Liver (tissue), 8 donors: ENCODE measurements at regions not wholly inside any gene's neighbourhood (a gene's known extent, or its start where the extent isn't known, plus 50 kb on each side); places are given as distances from the start of the nearest gene placed in this dataset.

ENCODE experiments used
- DNase-seq: peaks from one replicate; pipeline ENCODE4 v3.0.0-alpha.2; 2017; ENCODE audit warnings: low spot score
- H3K27ac ChIP-seq, 2 donors: one replicate each; pipeline ENCODE4 v1.7.0; 2013; ENCODE audit warnings: inconsistent platforms in 2 of 2, low read length in 2 of 2, control low read depth in 1 of 2, low read depth in 1 of 2, mild to moderate bottlenecking in 1 of 2
- H3K27me3 ChIP-seq, 4 donors: one replicate each; pipeline versions ENCODE4 v1.6.1 to v1.7.0; 2013; ENCODE audit warnings: low read length in 3 of 4, inconsistent platforms in 1 of 4, mild to moderate bottlenecking in 1 of 4, moderate library complexity in 1 of 4; ENCODE audit not compliant: control insufficient read depth in 4 of 4, insufficient read depth in 4 of 4
- H3K36me3 ChIP-seq, 4 donors: one replicate each; pipeline versions ENCODE4 v1.6.1 to v1.7.0; 2013; ENCODE audit warnings: low read length in 3 of 4, mild to moderate bottlenecking in 3 of 4, low read depth in 1 of 4, moderate library complexity in 1 of 4; ENCODE audit not compliant: control insufficient read depth in 4 of 4, insufficient read depth in 3 of 4
- H3K4me1 ChIP-seq, 4 donors: one replicate each; pipeline versions ENCODE4 v1.6.1 to v1.7.0; 2013; ENCODE audit warnings: low read length in 3 of 4, mild to moderate bottlenecking in 3 of 4, moderate library complexity in 1 of 4; ENCODE audit not compliant: control insufficient read depth in 4 of 4, insufficient read depth in 4 of 4
- H3K4me3 ChIP-seq, 3 donors: one replicate each; pipeline versions ENCODE4 v1.6.1 to v1.7.0; 2013; ENCODE audit warnings: low read length in 3 of 3, control low read depth in 1 of 3, low read depth in 1 of 3, mild to moderate bottlenecking in 1 of 3
- H3K9ac ChIP-seq, 2 donors: one replicate each; pipeline ENCODE4 v1.7.0; 2013; ENCODE audit warnings: low read length in 2 of 2, mild to moderate bottlenecking in 2 of 2, moderate library complexity in 2 of 2, control low read depth in 1 of 2, low read depth in 1 of 2
- H3K9me3 ChIP-seq, 4 donors: one replicate each; pipeline versions ENCODE4 v1.6.1 to v1.7.0; 2013; ENCODE audit warnings: low read length in 3 of 4; ENCODE audit not compliant: control insufficient read depth in 4 of 4
- EGR1 ChIP-seq, 2 donors: IDR thresholded peaks; 2 replicates each; pipeline ENCODE4 v1.6.1; 2016 to 2018; ENCODE audit warnings: antibody characterized with exemption in 2 of 2, low read depth in 2 of 2
- FOXA1 ChIP-seq: IDR thresholded peaks from 2 replicates; pipeline ENCODE4 v1.6.1; 2016; ENCODE audit warnings: antibody characterized with exemption
- FOXA2 ChIP-seq: IDR thresholded peaks from 2 replicates; pipeline ENCODE4 v1.6.1; 2016; ENCODE audit warnings: antibody characterized with exemption
- GABPA ChIP-seq, 2 donors: IDR thresholded peaks in 1 of 2; conservative IDR thresholded peaks in 1 of 2; 2 replicates each; pipeline ENCODE4 v1.6.1; 2016; ENCODE audit warnings: antibody characterized with exemption in 2 of 2, mild to moderate bottlenecking in 1 of 2, moderate library complexity in 1 of 2
- HNF4G ChIP-seq: IDR thresholded peaks from 2 replicates; pipeline ENCODE4 v1.6.1; 2016; ENCODE audit warnings: antibody characterized with exemption
- JUND ChIP-seq, 2 donors: IDR thresholded peaks; 2 replicates each; pipeline ENCODE4 v1.6.1; 2016; ENCODE audit warnings: antibody characterized with exemption in 2 of 2
- MAX ChIP-seq: IDR thresholded peaks from 2 replicates; pipeline ENCODE4 v1.6.1; 2016; ENCODE audit warnings: antibody characterized with exemption
- NR2F2 ChIP-seq: IDR thresholded peaks from 2 replicates; pipeline ENCODE4 v1.6.1; 2016; ENCODE audit warnings: antibody characterized with exemption
- RAD21 ChIP-seq, 2 donors: IDR thresholded peaks; 2 replicates each; pipeline ENCODE4 v1.6.1; 2016; ENCODE audit warnings: antibody characterized with exemption in 2 of 2, mild to moderate bottlenecking in 2 of 2
- REST ChIP-seq: IDR thresholded peaks from 2 replicates; pipeline ENCODE4 v1.6.1; 2016; ENCODE audit warnings: antibody characterized with exemption, mild to moderate bottlenecking
- RXRA ChIP-seq, 2 donors: IDR thresholded peaks; 2 replicates each; pipeline ENCODE4 v1.6.1; 2017 to 2018; ENCODE audit warnings: antibody characterized with exemption in 2 of 2, mild to moderate bottlenecking in 1 of 2
- SP1 ChIP-seq: IDR thresholded peaks from 2 replicates; pipeline ENCODE4 v1.6.1; 2018; ENCODE audit warnings: antibody characterized with exemption, mild to moderate bottlenecking
- TAF1 ChIP-seq: conservative IDR thresholded peaks from 2 replicates; pipeline ENCODE4 v1.6.1; 2016; ENCODE audit warnings: antibody characterized with exemption, mild to moderate bottlenecking
- YY1 ChIP-seq: IDR thresholded peaks from 2 replicates; pipeline ENCODE4 v1.6.1; 2016; ENCODE audit warnings: antibody characterized with exemption, mild to moderate bottlenecking
- ZBTB33 ChIP-seq: IDR thresholded peaks from 2 replicates; pipeline ENCODE4 v1.6.1; 2016; ENCODE audit warnings: antibody characterized with exemption
- WGBS: extraction: QIAGEN DNeasy Blood & Tissue Kit; methylation state at CpG from one replicate; pipeline ENCODE4 v1.1.7; 2013; 5-methylcytosine and 5-hydroxymethylcytosine counted together
- TF ChIP-seq, protein P1 (sequence below): fragments of 150-350 bp; IDR thresholded peaks from 2 replicates; pipeline ENCODE4 v1.5.1; 2017; ENCODE audit warnings: improper control_type of control experiment, low read depth, low read length; ENCODE audit not compliant: missing input control
- TF ChIP-seq, protein P2 (sequence below): IDR thresholded peaks from 2 replicates; pipeline ENCODE4 v1.6.1; 2016; ENCODE audit warnings: antibody characterized with exemption
- donor health status: healthy.
- donor health status: healthy.
- donor health status: healthy.
- donor health status: healthy.
- donor health status: healthy.

GRCh38 chr12:124440841-124441381, 126.5 kb downstream of the NCOR2 start:
- Histone ChIP-seq H3K36me3 (peaks cover 0 to 13% (median 9%) of the 10 kb centered on the region in 4 donors), H3K27me3 (no peaks in the 10 kb centered on the region), H3K27ac (peak overlapping the region; percentile 46 to 62), H3K4me3 (no peak overlapping the region), H3K9me3 (no peaks in the 10 kb centered on the region), H3K4me1 (no peaks in the 10 kb centered on the region), H3K9ac (no peak overlapping the region)
- 82% methylated on average over 13 of the region's 13 CpGs for WGBS
- no peak for DNase-seq
- no peak for TF ChIP-seq FOXA2
- TF ChIP-seq FOXA1 = no peak
- TF ChIP-seq ZBTB33 = no peak
- no peak for TF ChIP-seq MAX
- no peak for TF ChIP-seq HNF4G
- TF ChIP-seq RAD21 (IDR thresholded peaks at IDR 0.05) = peak in 1 of 2 donors; percentile 11
- peak in 1 of 2 donors; percentile 4 for TF ChIP-seq RXRA (IDR thresholded peaks at IDR 0.05)
- no peak for TF ChIP-seq TAF1
- no peak for TF ChIP-seq YY1
- peak; percentile 9 for TF ChIP-seq SP1
- TF ChIP-seq GABPA (IDR thresholded peaks at IDR 0.05 in 1 of 2, conservative IDR thresholded peaks at IDR 0.05 in 1 of 2) = no peak
- no peak for TF ChIP-seq JUND (IDR thresholded peaks at IDR 0.05)
- TF ChIP-seq, protein P1, sequence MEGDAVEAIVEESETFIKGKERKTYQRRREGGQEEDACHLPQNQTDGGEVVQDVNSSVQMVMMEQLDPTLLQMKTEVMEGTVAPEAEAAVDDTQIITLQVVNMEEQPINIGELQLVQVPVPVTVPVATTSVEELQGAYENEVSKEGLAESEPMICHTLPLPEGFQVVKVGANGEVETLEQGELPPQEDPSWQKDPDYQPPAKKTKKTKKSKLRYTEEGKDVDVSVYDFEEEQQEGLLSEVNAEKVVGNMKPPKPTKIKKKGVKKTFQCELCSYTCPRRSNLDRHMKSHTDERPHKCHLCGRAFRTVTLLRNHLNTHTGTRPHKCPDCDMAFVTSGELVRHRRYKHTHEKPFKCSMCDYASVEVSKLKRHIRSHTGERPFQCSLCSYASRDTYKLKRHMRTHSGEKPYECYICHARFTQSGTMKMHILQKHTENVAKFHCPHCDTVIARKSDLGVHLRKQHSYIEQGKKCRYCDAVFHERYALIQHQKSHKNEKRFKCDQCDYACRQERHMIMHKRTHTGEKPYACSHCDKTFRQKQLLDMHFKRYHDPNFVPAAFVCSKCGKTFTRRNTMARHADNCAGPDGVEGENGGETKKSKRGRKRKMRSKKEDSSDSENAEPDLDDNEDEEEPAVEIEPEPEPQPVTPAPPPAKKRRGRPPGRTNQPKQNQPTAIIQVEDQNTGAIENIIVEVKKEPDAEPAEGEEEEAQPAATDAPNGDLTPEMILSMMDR = no peak
- peak; percentile 71 for TF ChIP-seq NR2F2

GRCh38 chr12:124440031-124440626, 127.3 kb downstream of the NCOR2 start:
- no peaks in the 10 kb centered on the region for H3K27me3 ChIP-seq
- no peak overlapping the region for H3K4me3 ChIP-seq
- no peak for DNase-seq
- H3K4me1 ChIP-seq = no peaks in the 10 kb centered on the region
- 95% methylated on average over 13 of the region's 13 CpGs for WGBS
- peak overlapping the region; percentile 46 to 62 for H3K27ac ChIP-seq
- no peak overlapping the region for H3K9ac ChIP-seq
- peaks cover 0 to 13% (median 7%) of the 10 kb centered on the region in 4 donors for H3K36me3 ChIP-seq
- H3K9me3 ChIP-seq = no peaks in the 10 kb centered on the region
- no peak for TF ChIP-seq RXRA (IDR thresholded peaks at IDR 0.05)
- no peak for TF ChIP-seq NR2F2
- TF ChIP-seq JUND (IDR thresholded peaks at IDR 0.05) = no peak
- TF ChIP-seq HNF4G = no peak
- TF ChIP-seq YY1 = no peak
- TF ChIP-seq FOXA1 = no peak
- no peak for TF ChIP-seq TAF1
- TF ChIP-seq GABPA (IDR thresholded peaks at IDR 0.05 in 1 of 2, conservative IDR thresholded peaks at IDR 0.05 in 1 of 2) = no peak
- TF ChIP-seq RAD21 (IDR thresholded peaks at IDR 0.05) = no peak
- TF ChIP-seq REST = no peak
- TF ChIP-seq SP1 = no peak
- no peak for TF ChIP-seq FOXA2
- TF ChIP-seq ZBTB33 = no peak
- no peak for TF ChIP-seq MAX
- TF ChIP-seq EGR1 (IDR thresholded peaks at IDR 0.05; ENCODE audit: low read depth in 2 of 2) = no peak
- TF ChIP-seq, protein P1 = no peak
- TF ChIP-seq, protein P2, sequence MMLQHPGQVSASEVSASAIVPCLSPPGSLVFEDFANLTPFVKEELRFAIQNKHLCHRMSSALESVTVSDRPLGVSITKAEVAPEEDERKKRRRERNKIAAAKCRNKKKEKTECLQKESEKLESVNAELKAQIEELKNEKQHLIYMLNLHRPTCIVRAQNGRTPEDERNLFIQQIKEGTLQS = no peak
